RWPE1 (cell line): ENCODE measurements at regions not wholly inside any gene's neighbourhood (a gene's known extent, or its start where the extent isn't known, plus 50 kb on each side); places are given as distances from the start of the nearest gene placed in this dataset.

Experiments used
- CTCF ChIA-PET: fragments of 350-600 bp; sonication (Branson Sonifier 250); formaldehyde crosslinking; extraction: SDS; loops from one replicate; lab custom pipeline; 2021; lab: Yijun Ruan, JAX
- POLR2A ChIA-PET: fragments of 400-600 bp; formaldehyde crosslinking; extraction: SDS; loops from one replicate; lab custom pipeline; 2020; ENCODE audit warnings: antibody characterized with exemption; ENCODE audit not compliant: low non-redundant PET; lab: Yijun Ruan, JAX
- DNase-seq: peaks from one replicate; pipeline ENCODE4 v3.0.0; 2012; ENCODE audit warnings: low spot score
- H3K27ac ChIP-seq: fragments of 450-650 bp; 2 replicates; pipeline ENCODE4 v1.5.1; 2017
- CTCF ChIP-seq: fragments of 450-650 bp; conservative IDR thresholded peaks from 2 replicates; pipeline ENCODE4 v1.5.1; 2017; ENCODE audit warnings: low read depth, mild to moderate bottlenecking

GRCh38 chr1:5220421-5220820, 566.0 kb downstream of the AJAP1 start:
- no peak overlapping the region for H3K27ac ChIP-seq
- TF ChIP-seq CTCF = no peak
- CTCF ChIA-PET = no interaction called here
- no peak for DNase-seq
- POLR2A ChIA-PET = no interaction called here

GRCh38 chr1:5200006-5200405, 545.6 kb downstream of the AJAP1 start:
- ChIA-PET POLR2A (no interaction called here), CTCF (no interaction called here)
- no peak for TF ChIP-seq CTCF

GRCh38 chr1:5198328-5198727, 543.9 kb downstream of the AJAP1 start:
- no peak for DNase-seq
- ChIA-PET CTCF (interaction anchor here (0.6 kb wide), 1 partner anchor 1183 kb away, joined by 3 read pairs; no protein-coding TSS in a partner anchor), POLR2A (no interaction called here)
- no peak overlapping the region for H3K27ac ChIP-seq
- no peak for TF ChIP-seq CTCF

More at GRCh38 chr1:5200006-5200405, 545.6 kb downstream of the AJAP1 start:
- H3K27ac ChIP-seq = no peak overlapping the region
- DNase-seq = no peak

- H3K27ac ChIP-seq = no peak overlapping the region
- no peak for DNase-seq
- no peak for TF ChIP-seq CTCF
- ChIA-PET CTCF (no interaction called here), POLR2A (no interaction called here)
Measured at GRCh38 chr1:5191470-5191869, 537.1 kb downstream of the AJAP1 start.

GRCh38 chr1:5189384-5189783, 535.0 kb downstream of the AJAP1 start:
- ChIA-PET POLR2A (no interaction called here), CTCF (interaction anchor here (0.7 kb wide), 1 partner anchor 1215 kb away, joined by 3 read pairs; no protein-coding TSS in a partner anchor)
- TF ChIP-seq CTCF = no peak
- H3K27ac ChIP-seq = no peak overlapping the region
- no peak for DNase-seq

GRCh38 chr1:5165762-5166161, 511.4 kb downstream of the AJAP1 start:
- POLR2A ChIA-PET = no interaction called here
- CTCF ChIA-PET = no interaction called here
- DNase-seq = no peak
- no peak for TF ChIP-seq CTCF
- no peak overlapping the region for H3K27ac ChIP-seq
